Stimulated activated CD4-positive, alpha-beta T cell treated with anti-CD3 and anti-CD28 coated beads, TNF-alpha, amount 100 ng/mL, for 1 hour (primary cell): ENCODE measurements at regions not wholly inside any gene's neighbourhood (a gene's known extent, or its start where the extent isn't known, plus 50 kb on each side); places are given as distances from the start of the nearest gene placed in this dataset.
"Not testable (repeated sequence)": the region's sequence is repeated elsewhere in the genome, so short reads cannot be mapped to it uniquely, and the experiment has no call there.

ENCODE experiments used
- DNase-seq, 3 donors: peaks; one replicate each; pipeline ENCODE4 v3.0.0-alpha.2; 2020; ENCODE audit warnings: low read depth in 3 of 3, low spot score in 1 of 3

- no peak for DNase-seq
Observed at GRCh38 chr5:39624890-39625289, 200.1 kb upstream of the DAB2 start.

GRCh38 chr5:39624268-39624886, 199.6 kb upstream of the DAB2 start:
- no peak for DNase-seq

GRCh38 chr5:39623291-39623865, 198.6 kb upstream of the DAB2 start:
- DNase-seq, result no peak

- DNase-seq, result no peak
Observed at GRCh38 chr5:39622281-39622680, 197.5 kb upstream of the DAB2 start.

- DNase-seq, result no peak
Observed at GRCh38 chr5:39619168-39619818, 194.5 kb upstream of the DAB2 start.

GRCh38 chr5:39618391-39618790, 193.6 kb upstream of the DAB2 start:
- DNase-seq, result no peak

- no peak for DNase-seq
Observed at GRCh38 chr5:39616131-39616530, 191.4 kb upstream of the DAB2 start.

- DNase-seq, result not testable (repeated sequence)
Observed at GRCh38 chr5:39611076-39611475, 186.3 kb upstream of the DAB2 start.

- DNase-seq, result no peak
Observed at GRCh38 chr5:39608024-39608423, 183.2 kb upstream of the DAB2 start.

GRCh38 chr5:39606591-39606990, 181.8 kb upstream of the DAB2 start:
- DNase-seq, result no peak

GRCh38 chr5:39605588-39606575, 181.1 kb upstream of the DAB2 start:
- no peak for DNase-seq

GRCh38 chr5:39605145-39605544, 180.4 kb upstream of the DAB2 start:
- DNase-seq, result no peak

- DNase-seq, result no peak
Observed at GRCh38 chr5:39604491-39604890, 179.7 kb upstream of the DAB2 start.

- no peak for DNase-seq
Observed at GRCh38 chr5:39599721-39600431, 175.1 kb upstream of the DAB2 start.

- DNase-seq, result no peak
Observed at GRCh38 chr5:39598661-39599248, 174.0 kb upstream of the DAB2 start.

- no peak for DNase-seq
Observed at GRCh38 chr5:39588179-39588578, 163.4 kb upstream of the DAB2 start.

- no peak for DNase-seq
Observed at GRCh38 chr5:39587675-39588074, 162.9 kb upstream of the DAB2 start.

GRCh38 chr5:39586185-39586584, 161.4 kb upstream of the DAB2 start:
- no peak for DNase-seq

GRCh38 chr5:39584927-39585326, 160.1 kb upstream of the DAB2 start:
- DNase-seq, result no peak

GRCh38 chr5:39580702-39581453, 156.1 kb upstream of the DAB2 start:
- no peak for DNase-seq
